Activated CD8-positive, alpha-beta memory T cell treated with anti-CD3 and anti-CD28 coated beads for 48 hours (primary cell): ENCODE measurements at regions not wholly inside any gene's neighbourhood (a gene's known extent, or its start where the extent isn't known, plus 50 kb on each side); places are given as distances from the start of the nearest gene placed in this dataset.
"Not testable (repeated sequence)": the region's sequence is repeated elsewhere in the genome, so short reads cannot be mapped to it uniquely, and the experiment has no call there.

Experiments
- DNase-seq, 3 experiments: peaks; one replicate each; pipeline ENCODE4 v3.0.0-alpha.2; 2020; ENCODE audit warnings: low read depth in 2 of 3, low spot score in 2 of 3

GRCh38 chr1:38613996-38614395 lies 245.6 kb downstream of the RRAGC start:
- DNase-seq: no peak

GRCh38 chr1:38612951-38613350 lies 246.6 kb downstream of the RRAGC start:
- DNase-seq: no peak

- DNase-seq: no peak
Measured at GRCh38 chr1:38611664-38612211, 247.8 kb downstream of the RRAGC start.

DNA sequence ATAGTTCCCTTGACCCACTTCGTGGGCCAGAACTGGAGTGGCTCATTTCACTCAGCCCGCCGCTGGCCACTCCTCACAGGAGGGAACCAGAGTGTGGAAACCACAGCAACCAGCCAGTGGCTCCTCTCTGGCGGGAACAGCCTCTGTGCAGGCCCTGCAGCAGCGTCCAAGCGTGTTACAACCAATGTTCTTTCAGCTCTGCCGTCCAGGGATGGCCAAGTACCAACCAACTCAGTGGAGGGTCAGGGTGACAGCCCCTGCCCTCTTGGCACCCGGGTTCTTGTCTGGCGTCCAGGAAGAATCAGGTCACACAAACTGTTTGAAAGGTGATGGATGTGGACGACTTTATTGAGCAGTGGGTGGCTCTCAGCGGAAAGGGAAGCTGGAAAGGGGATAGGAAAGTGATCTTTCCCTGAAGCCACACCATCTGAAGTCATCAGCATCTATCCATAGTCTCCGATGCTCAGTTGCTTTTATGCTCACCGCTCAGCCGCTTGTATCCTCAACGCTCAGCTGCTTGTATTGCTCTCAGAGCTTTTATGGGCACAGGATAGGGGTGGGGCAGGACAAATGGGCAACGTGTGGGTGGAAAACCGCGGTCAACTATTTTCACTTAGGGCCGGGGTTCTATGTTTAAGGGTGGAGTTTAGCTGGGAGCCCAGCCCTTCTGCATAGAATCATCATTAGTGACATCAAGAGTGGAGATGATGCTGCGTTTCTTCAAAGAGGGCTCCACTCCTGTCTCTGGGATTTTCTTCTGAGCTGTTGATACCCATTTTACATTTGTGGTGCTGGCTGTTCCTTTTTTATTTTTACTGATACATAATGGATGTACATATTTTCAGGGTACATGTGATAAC lies 250.2 kb downstream of the RRAGC start:
- DNase-seq: no peak

- no peak for DNase-seq
Measured at GRCh38 chr1:38608202-38608864, 251.2 kb downstream of the RRAGC start.

DNA sequence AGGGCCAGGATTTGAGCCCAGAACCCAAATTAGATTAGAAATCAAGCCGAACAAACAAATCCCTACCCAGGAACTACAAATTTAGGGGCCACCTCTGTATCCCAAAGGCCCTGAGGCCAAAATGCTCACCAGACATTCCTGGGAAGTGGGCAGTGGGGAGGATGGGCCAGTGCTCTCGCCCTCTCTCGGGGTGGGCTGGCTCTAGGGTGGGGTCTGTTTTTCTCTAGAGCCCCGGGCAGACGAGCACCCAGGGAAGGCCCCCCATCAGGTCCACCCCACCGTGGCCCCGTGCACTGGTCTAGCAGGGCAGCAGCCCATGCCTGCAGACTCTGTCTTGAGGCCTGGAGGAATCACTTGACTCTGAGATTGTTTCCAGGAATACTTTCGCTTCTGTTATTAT lies 252.0 kb downstream of the RRAGC start:
- no peak for DNase-seq

DNA sequence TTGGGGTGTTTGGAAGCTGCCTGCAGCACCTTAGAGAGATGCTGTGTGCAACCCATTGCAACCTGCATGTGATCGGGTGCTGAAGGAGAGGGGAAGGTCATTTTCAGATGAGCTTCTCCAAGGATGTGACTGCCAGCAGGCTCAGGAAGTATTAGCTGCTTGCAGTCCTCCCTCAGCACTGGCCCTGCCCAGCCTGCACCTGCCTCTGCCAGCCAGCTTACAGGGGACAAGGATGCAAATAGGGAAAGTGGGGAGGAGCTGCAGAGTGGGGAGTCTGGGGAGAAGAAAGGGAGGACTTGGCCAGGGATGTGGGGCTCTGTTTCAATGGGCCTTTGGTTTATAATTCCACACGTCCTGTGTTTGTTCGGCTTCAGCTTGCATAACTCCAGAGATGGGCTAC lies 254.5 kb downstream of the RRAGC start:
- no peak for DNase-seq

GRCh38 chr1:38603907-38604306 lies 255.7 kb downstream of the RRAGC start:
- DNase-seq: no peak

- DNase-seq: no peak
Measured at GRCh38 chr1:38600905-38601304, 258.7 kb downstream of the RRAGC start.

DNA sequence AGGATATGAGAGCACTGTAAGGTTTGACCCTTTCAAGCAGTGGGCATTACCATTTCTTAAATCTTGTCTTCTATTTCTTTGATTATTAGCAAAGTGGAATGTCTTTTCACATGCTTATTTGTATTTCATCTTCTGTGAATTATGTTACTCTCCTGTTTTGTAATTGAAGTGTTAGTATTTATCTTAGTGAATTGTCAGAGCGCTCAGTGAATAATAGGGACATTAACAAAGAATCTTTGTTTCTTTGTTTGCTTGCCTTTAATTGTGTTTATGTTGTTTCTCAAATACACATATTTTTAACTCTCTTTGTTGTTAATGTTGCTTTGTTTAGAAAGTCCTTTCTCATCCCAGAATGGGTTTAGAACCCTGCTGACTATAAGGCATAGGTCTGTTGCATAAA lies 259.3 kb downstream of the RRAGC start:
- DNase-seq: no peak

- DNase-seq: no peak
Measured at GRCh38 chr1:38598118-38598517, 261.5 kb downstream of the RRAGC start.

GRCh38 chr1:38589036-38589435 lies 270.5 kb downstream of the RRAGC start:
- DNase-seq: no peak

DNA sequence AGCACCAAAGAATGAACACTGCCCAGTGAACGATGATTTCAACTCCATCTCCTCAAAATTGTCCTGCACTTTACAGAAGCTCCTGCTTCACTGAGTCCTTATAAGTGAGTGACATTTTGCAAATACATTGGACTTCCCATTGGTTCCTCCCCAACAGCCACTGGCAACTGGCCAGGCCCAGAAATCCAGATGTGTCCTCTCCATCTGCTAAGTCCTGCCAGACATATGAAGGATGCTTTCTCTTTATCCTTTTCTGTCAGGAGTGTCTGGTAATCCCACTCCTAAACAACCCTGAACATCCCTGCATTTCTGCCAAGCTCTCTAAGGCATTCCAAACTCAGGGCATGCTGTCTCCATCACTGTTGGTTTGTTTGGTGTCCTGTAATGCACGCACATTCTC lies 271.8 kb downstream of the RRAGC start:
- no peak for DNase-seq

GRCh38 chr1:38586993-38587646 lies 272.5 kb downstream of the RRAGC start:
- peak; percentile 15 to 23 (median 18) for DNase-seq

- no peak for DNase-seq
Measured at GRCh38 chr1:38585971-38586370, 273.6 kb downstream of the RRAGC start.

- DNase-seq: no peak
Measured at GRCh38 chr1:38585460-38585859, 274.1 kb downstream of the RRAGC start.

GRCh38 chr1:38584448-38585355 lies 274.9 kb downstream of the RRAGC start:
- no peak for DNase-seq

- not testable (repeated sequence) for DNase-seq
Measured at GRCh38 chr1:38583287-38583686, 276.3 kb downstream of the RRAGC start.

GRCh38 chr1:38581396-38581795 lies 278.2 kb downstream of the RRAGC start:
- DNase-seq: no peak

DNA sequence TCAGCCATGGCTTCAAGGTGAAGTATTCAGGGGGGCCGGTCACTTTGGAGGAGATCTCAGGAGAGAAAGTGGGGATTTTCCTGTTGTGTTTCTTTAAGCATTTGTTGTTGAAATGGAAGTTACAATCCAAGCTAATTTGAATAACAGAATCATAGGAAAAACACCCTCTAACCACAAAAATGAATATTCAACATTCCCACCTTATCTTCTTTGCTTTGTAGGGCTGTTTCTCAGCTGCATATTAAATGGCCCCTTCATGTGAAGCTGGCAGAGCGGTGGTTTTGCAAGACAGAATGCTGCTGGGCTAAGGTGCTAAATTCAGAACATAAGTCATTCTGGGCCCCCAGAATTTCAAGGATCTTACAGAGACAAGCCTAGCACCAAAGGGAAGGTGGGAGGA lies 279.0 kb downstream of the RRAGC start:
- DNase-seq: no peak

DNA sequence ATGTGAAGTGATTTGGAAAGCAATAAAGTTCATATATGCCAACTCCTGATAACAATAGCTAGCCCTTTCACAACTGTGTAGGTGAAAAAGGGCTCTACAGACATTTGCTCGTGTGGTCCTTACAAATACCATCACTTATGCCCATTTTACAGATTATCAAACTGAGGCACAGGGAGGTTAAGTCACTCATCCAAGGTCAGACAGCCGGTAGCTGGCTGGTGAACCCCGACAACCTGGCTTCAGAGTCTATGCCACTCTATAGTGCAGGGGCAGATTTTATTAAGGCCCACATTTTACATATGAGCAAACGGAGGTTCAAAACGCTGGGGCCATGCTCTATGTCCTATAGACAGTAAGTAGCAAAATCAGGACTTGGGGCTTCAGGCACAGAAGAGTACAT lies 280.5 kb downstream of the RRAGC start:
- no peak for DNase-seq
